ENCODE measurements at regions not wholly inside any gene's neighbourhood (a gene's known extent, or its start where the extent isn't known, plus 50 kb on each side); places are given as distances from the start of the nearest gene placed in this dataset.

GRCh38 chrX:96538104-96538725, 146.4 kb upstream of the DIAPH2 start:
- WGBS (ENCODE audit: insufficient coverage), result 100% methylated on average over 1 of the region's 12 CpGs

GRCh38 chrX:96540111-96540631, 144.5 kb upstream of the DIAPH2 start:
- Histone ChIP-seq H2AFZ (ENCODE audit: insufficient read depth, low read depth, low read length, poor library complexity, severe bottlenecking) (no peak overlapping the region), H3K9ac (ENCODE audit: insufficient read depth, low read length, poor library complexity, severe bottlenecking) (no peak overlapping the region), H3K36me3 (replicated peaks in 1 of 2; ENCODE audit: control insufficient read depth in 1 of 2, insufficient read depth in 2 of 2, low read length in 2 of 2) (no peaks in the 10 kb centered on the region), H3K79me2 (ENCODE audit: insufficient read depth, low read length) (no peaks in the 10 kb centered on the region), H3K27ac (ENCODE audit: low read depth in 1 of 2, low read length in 2 of 2) (no peak overlapping the region), H4K20me1 (ENCODE audit: insufficient read depth, low read length) (no peaks in the 10 kb centered on the region), H3K4me3 (replicated peaks in 1 of 3; ENCODE audit: low read depth in 2 of 3, low read length in 3 of 3) (no peak overlapping the region), H3K27me3 (ENCODE audit: control insufficient read depth in 2 of 2, insufficient read depth in 2 of 2, low read length in 2 of 2) (no peaks in the 10 kb centered on the region), H3K9me3 (replicated peaks in 1 of 2; ENCODE audit: control insufficient read depth in 1 of 2, insufficient read depth in 1 of 2, low read length in 2 of 2) (no peaks in the 10 kb centered on the region), H3K4me1 (ENCODE audit: control insufficient read depth in 1 of 2, insufficient read depth in 2 of 2, low read length in 2 of 2) (peaks cover 0 to 7% of the 10 kb centered on the region in 2 donors), H3K4me2 (replicated peaks; ENCODE audit: extremely low read depth, low read length, poor library complexity, severe bottlenecking) (no peak overlapping the region)
- Mint-ChIP-seq H3K27ac (no peak overlapping the region), H3K9me3 (peaks cover 0 to 2% (median 0%) of the 10 kb centered on the region in 7 donors), H3K36me3 (no peaks in the 10 kb centered on the region), H3K4me3 (no peak overlapping the region), H3K4me1 (peaks cover 6% of the 10 kb centered on the region), H3K27me3 (ENCODE audit: low read depth in 3 of 3) (peaks cover 0 to 2% (median 0%) of the 10 kb centered on the region in 3 donors)
- TF ChIP-seq CTCF (IDR thresholded peaks at IDR 0.05), result no peak
- DNase-seq, result peak in 1 of 3 donors; percentile 14
- WGBS (ENCODE audit: insufficient coverage), result no CpG with 5 or more reads among the region's 2 CpGs
- intact Hi-C loops (cut with micrococcal nuclease), result no loop called here

More at GRCh38 chrX:96538104-96538725, 146.4 kb upstream of the DIAPH2 start:
- Histone ChIP-seq H3K79me2 (ENCODE audit: insufficient read depth, low read length) (no peaks in the 10 kb centered on the region), H3K4me1 (ENCODE audit: control insufficient read depth in 1 of 2, insufficient read depth in 2 of 2, low read length in 2 of 2) (peaks cover 0 to 7% of the 10 kb centered on the region in 2 donors), H3K9ac (ENCODE audit: insufficient read depth, low read length, poor library complexity, severe bottlenecking) (no peak overlapping the region), H4K20me1 (ENCODE audit: insufficient read depth, low read length) (no peaks in the 10 kb centered on the region), H3K4me2 (replicated peaks; ENCODE audit: extremely low read depth, low read length, poor library complexity, severe bottlenecking) (no peak overlapping the region), H3K4me3 (replicated peaks in 1 of 3; ENCODE audit: low read depth in 2 of 3, low read length in 3 of 3) (no peak overlapping the region), H3K27ac (ENCODE audit: low read depth in 1 of 2, low read length in 2 of 2) (no peak overlapping the region), H3K27me3 (ENCODE audit: control insufficient read depth in 2 of 2, insufficient read depth in 2 of 2, low read length in 2 of 2) (no peaks in the 10 kb centered on the region), H3K9me3 (replicated peaks in 1 of 2; ENCODE audit: control insufficient read depth in 1 of 2, insufficient read depth in 1 of 2, low read length in 2 of 2) (no peaks in the 10 kb centered on the region), H3K36me3 (replicated peaks in 1 of 2; ENCODE audit: control insufficient read depth in 1 of 2, insufficient read depth in 2 of 2, low read length in 2 of 2) (no peaks in the 10 kb centered on the region), H2AFZ (ENCODE audit: insufficient read depth, low read depth, low read length, poor library complexity, severe bottlenecking) (no peak overlapping the region)
- no peak for TF ChIP-seq CTCF (IDR thresholded peaks at IDR 0.05)
- no peak overlapping the region for H3K27ac Mint-ChIP-seq
- no peaks in the 10 kb centered on the region for H3K36me3 Mint-ChIP-seq
- intact Hi-C loops (cut with micrococcal nuclease), result no loop called here
- peaks cover 6% of the 10 kb centered on the region for H3K4me1 Mint-ChIP-seq
- DNase-seq, result no peak
- peaks cover 0 to 2% (median 0%) of the 10 kb centered on the region in 3 donors for H3K27me3 Mint-ChIP-seq (ENCODE audit: low read depth in 3 of 3)
- peaks cover 0 to 2% (median 0%) of the 10 kb centered on the region in 7 donors for H3K9me3 Mint-ChIP-seq
- no peak overlapping the region for H3K4me3 Mint-ChIP-seq

All from CD14-positive monocyte (primary cell).